Ovary (tissue), 7 donors: ENCODE measurements at regions not wholly inside any gene's neighbourhood (a gene's known extent, or its start where the extent isn't known, plus 50 kb on each side); places are given as distances from the start of the nearest gene placed in this dataset.

Source experiments
- DNase-seq, 5 donors: peaks; one replicate each; pipeline ENCODE4 v3.0.0-alpha.2; 2019 to 2020
- H3K27ac ChIP-seq, 2 donors: fragments of 200-600 bp; one replicate each; pipeline versions ENCODE4 v1.5.1 to v1.8.0; 2019 to 2022
- H3K27me3 ChIP-seq: fragments of 200-600 bp; one replicate; pipeline ENCODE4 v1.8.0; 2022
- H3K36me3 ChIP-seq: fragments of 200-600 bp; sonication (generic); one replicate; pipeline ENCODE4 v1.5.1; 2019
- H3K4me1 ChIP-seq: one replicate; pipeline ENCODE4 v1.8.1; 2013; ENCODE audit warnings: mild to moderate bottlenecking, moderate library complexity; ENCODE audit not compliant: insufficient read depth
- H3K4me3 ChIP-seq: fragments of 200-600 bp; sonication (generic); one replicate; pipeline ENCODE4 v1.5.1; 2017
- H3K9me3 ChIP-seq, 2 donors: fragments of 200-600 bp in 1 of 2; sonication (generic) in 1 of 2; one replicate each; pipeline versions ENCODE4 v1.5.1 to v1.8.1; 2013 to 2019; ENCODE audit warnings: mild to moderate bottlenecking in 1 of 2, moderate library complexity in 1 of 2
- CTCF ChIP-seq, 3 donors: fragments of 450-650 bp in 2 of 3; fragments of 200-600 bp in 1 of 3; IDR thresholded peaks; one replicate each; pipeline versions ENCODE4 v1.5.1 to v1.8.0; 2016 to 2022; ENCODE audit warnings: antibody characterized with exemption in 3 of 3, mild to moderate bottlenecking in 1 of 3
- EP300 ChIP-seq: sonication (generic); formaldehyde crosslinking; IDR thresholded peaks from one replicate; pipeline ENCODE4 v1.6.1; 2017; ENCODE audit warnings: antibody characterized with exemption
- POLR2A ChIP-seq: fragments of 450-650 bp; IDR thresholded peaks from one replicate; pipeline ENCODE4 v1.6.1; 2017; ENCODE audit warnings: antibody characterized with exemption, mild to moderate bottlenecking, moderate library complexity
- WGBS, 3 donors: extraction: QIAGEN DNeasy Blood & Tissue Kit in 1 of 3; methylation state at CpG; one replicate each; pipeline versions ENCODE4 v1.1.5 to v1.1.7; 2013 to 2017; 5-methylcytosine and 5-hydroxymethylcytosine counted together
- intact Hi-C, 4 donors: fragments of 100-400 bp; cut with DNase I; formaldehyde crosslinking; loops; one replicate each; pipeline versions ENCODE4 v1.11.0 to v1.15.1; 2022 to 2023
- donor health status: DM: no; HTN: no; CAD: no; lungs with moderate emphysema.
- donor health status: DM: no; HTN: no; CAD: no.
- donor health status: Bipolar disorder and iron deficiency.
- donor health status: DM: no; HTN: no; CAD: no.
- donor health status: DM: yes; HTN: yes; CAD: no.

GRCh38 chr16:73527187-73527586, 479.3 kb upstream of the ZFHX3 start:
- TF ChIP-seq CTCF (IDR thresholded peaks at IDR 0.05) (no peak), POLR2A (no peak), EP300 (no peak)
- Histone ChIP-seq H3K4me3 (no peak overlapping the region), H3K36me3 (no peaks in the 10 kb centered on the region), H3K9me3 (no peaks in the 10 kb centered on the region), H3K27me3 (no peaks in the 10 kb centered on the region), H3K4me1 (no peaks in the 10 kb centered on the region), H3K27ac (no peak overlapping the region)
- DNase-seq: no peak
- 80 to 87% (median 84%) methylated on average over 4 of the region's 4 CpGs for WGBS, 3 donors
- intact Hi-C loops: no loop called here

- Histone ChIP-seq H3K27ac (no peak overlapping the region), H3K36me3 (no peaks in the 10 kb centered on the region), H3K4me1 (no peaks in the 10 kb centered on the region), H3K27me3 (no peaks in the 10 kb centered on the region), H3K9me3 (no peaks in the 10 kb centered on the region), H3K4me3 (no peak overlapping the region)
- DNase-seq: no peak
- no peak for TF ChIP-seq POLR2A
- TF ChIP-seq CTCF (IDR thresholded peaks at IDR 0.05): no peak
- no peak for TF ChIP-seq EP300
- intact Hi-C loops: no loop called here
- WGBS, 3 donors: 51 to 53% (median 52%) methylated on average over 13 of the region's 13 CpGs
Observed at GRCh38 chr16:73526011-73526804, 478.3 kb upstream of the ZFHX3 start.

GRCh38 chr16:73523209-73523608, 475.3 kb upstream of the ZFHX3 start:
- WGBS, 3 donors: 68 to 81% (median 80%) methylated on average over 4 of the region's 4 CpGs
- Histone ChIP-seq H3K9me3 (no peaks in the 10 kb centered on the region), H3K27ac (no peak overlapping the region), H3K27me3 (no peaks in the 10 kb centered on the region), H3K4me1 (no peaks in the 10 kb centered on the region), H3K4me3 (no peak overlapping the region), H3K36me3 (no peaks in the 10 kb centered on the region)
- intact Hi-C loops: no loop called here
- no peak for TF ChIP-seq CTCF (IDR thresholded peaks at IDR 0.05)
- TF ChIP-seq POLR2A: no peak
- no peak for TF ChIP-seq EP300
- no peak for DNase-seq

GRCh38 chr16:73521499-73521898, 473.6 kb upstream of the ZFHX3 start:
- no peak for TF ChIP-seq CTCF (IDR thresholded peaks at IDR 0.05)
- TF ChIP-seq POLR2A: no peak
- no peak for TF ChIP-seq EP300
- Histone ChIP-seq H3K4me1 (no peaks in the 10 kb centered on the region), H3K4me3 (no peak overlapping the region), H3K27me3 (no peaks in the 10 kb centered on the region), H3K9me3 (no peaks in the 10 kb centered on the region), H3K27ac (no peak overlapping the region), H3K36me3 (no peaks in the 10 kb centered on the region)
- WGBS, 3 donors: 92 to 95% (median 94%) methylated on average over 4 of the region's 4 CpGs
- intact Hi-C loops: no loop called here
- no peak for DNase-seq
